ENCODE measurements at regions not wholly inside any gene's neighbourhood (a gene's known extent, or its start where the extent isn't known, plus 50 kb on each side); places are given as distances from the start of the nearest gene placed in this dataset.

GRCh38 chr3:82467051-82467450, 705.6 kb upstream of the GBE1 start:
- no peak for TF ChIP-seq PATZ1 (CRISPR knock-in tag; IDR thresholded peaks at IDR 0.05; ENCODE audit: borderline replicate concordance)
- TF ChIP-seq ISL1 (CRISPR knock-in tag; IDR thresholded peaks at IDR 0.05) = no peak
- TF ChIP-seq OSR1 (CRISPR knock-in tag; IDR thresholded peaks at IDR 0.05) = no peak
- TF ChIP-seq POU6F1 (CRISPR knock-in tag; IDR thresholded peaks at IDR 0.05; ENCODE audit: borderline replicate concordance, low read depth) = no peak
- TF ChIP-seq ARNTL (CRISPR knock-in tag; IDR thresholded peaks at IDR 0.05; ENCODE audit: borderline replicate concordance, low read depth) = no peak
- no peak for TF ChIP-seq SNAI2 (CRISPR knock-in tag; IDR thresholded peaks at IDR 0.05)
- no peak for TF ChIP-seq ZNF8 (CRISPR knock-in tag; IDR thresholded peaks at IDR 0.05)
- no peak for TF ChIP-seq ZFP30 (CRISPR knock-in tag; IDR thresholded peaks at IDR 0.05)
- no peak for TF ChIP-seq TSHZ2 (CRISPR knock-in tag; IDR thresholded peaks at IDR 0.05)
